Mucosa of descending colon (tissue), 3 donors: ENCODE measurements at regions not wholly inside any gene's neighbourhood (a gene's known extent, or its start where the extent isn't known, plus 50 kb on each side); places are given as distances from the start of the nearest gene placed in this dataset.

ENCODE experiments used
- ATAC-seq: fragments of 200-7000 bp; cut with Tn5 transposase; one replicate; pipeline ENCODE4 v1.9.1; 2020; ENCODE audit warnings: mild to moderate bottlenecking, moderate library complexity
- DNase-seq, 3 donors: peaks; one replicate each; pipeline ENCODE4 v3.0.0-alpha.2; 2020
- H3K36me3 ChIP-seq: fragments of 200-600 bp; one replicate; pipeline ENCODE4 v1.8.0; 2021; ENCODE audit warnings: low read depth, mild to moderate bottlenecking
- H3K4me1 ChIP-seq: fragments of 200-600 bp; one replicate; pipeline ENCODE4 v1.8.0; 2021; ENCODE audit warnings: low read depth, mild to moderate bottlenecking
- H3K4me3 ChIP-seq: fragments of 200-600 bp; one replicate; pipeline ENCODE4 v1.8.0; 2021; ENCODE audit warnings: mild to moderate bottlenecking
- H3K9me3 ChIP-seq: fragments of 200-600 bp; one replicate; pipeline ENCODE4 v1.8.0; 2021; ENCODE audit warnings: mild to moderate bottlenecking
- CTCF ChIP-seq: fragments of 200-600 bp; IDR thresholded peaks from one replicate; pipeline ENCODE4 v1.8.0; 2022; ENCODE audit warnings: antibody characterized with exemption, mild to moderate bottlenecking
- intact Hi-C, 2 donors: fragments of 100-400 bp; cut with DNase I in 1 of 2; cut with micrococcal nuclease in 1 of 2; formaldehyde crosslinking; loops; one replicate each; pipeline versions ENCODE4 v1.11.0 to v1.11.1; 2022; cut with DNase I, micrococcal nuclease
- donor health status: DM: no; HTN: no; CAD: no; lungs with moderate emphysema.
- donor health status: DM: no; HTN: no; CAD: no.
- donor health status: DM: no; HTN: yes; CAD: no.

GRCh38 chr6:113496166-113496565 is 361.0 kb upstream of the MARCKS start:
- no peak for ATAC-seq
- no peak for DNase-seq
- intact Hi-C loops = no loop called here
- no peaks in the 10 kb centered on the region for H3K36me3 ChIP-seq
- no peaks in the 10 kb centered on the region for H3K4me1 ChIP-seq
- TF ChIP-seq CTCF = no peak
- H3K4me3 ChIP-seq = no peak overlapping the region
- no peaks in the 10 kb centered on the region for H3K9me3 ChIP-seq

- no peak overlapping the region for H3K4me3 ChIP-seq
- intact Hi-C loops = no loop called here
- H3K36me3 ChIP-seq = no peaks in the 10 kb centered on the region
- ATAC-seq = no peak
- H3K4me1 ChIP-seq = no peaks in the 10 kb centered on the region
- no peak for TF ChIP-seq CTCF
- no peaks in the 10 kb centered on the region for H3K9me3 ChIP-seq
- DNase-seq = no peak
Measured at GRCh38 chr6:113500221-113500620, 356.9 kb upstream of the MARCKS start.

- ATAC-seq = no peak
Measured at GRCh38 chr6:113505084-113505699, 352.0 kb upstream of the MARCKS start.

GRCh38 chr6:113508249-113508648 is 348.9 kb upstream of the MARCKS start:
- DNase-seq (no peak), ATAC-seq (no peak)
- TF ChIP-seq CTCF = no peak
- Histone ChIP-seq H3K4me3 (no peak overlapping the region), H3K4me1 (no peaks in the 10 kb centered on the region), H3K36me3 (no peaks in the 10 kb centered on the region), H3K9me3 (no peaks in the 10 kb centered on the region)
- intact Hi-C loops = no loop called here

More at GRCh38 chr6:113505084-113505699, 352.0 kb upstream of the MARCKS start:
- DNase-seq = no peak
- TF ChIP-seq CTCF = no peak
- H3K36me3 ChIP-seq = no peaks in the 10 kb centered on the region
- intact Hi-C loops = no loop called here
- H3K4me3 ChIP-seq = no peak overlapping the region
- H3K4me1 ChIP-seq = no peaks in the 10 kb centered on the region
- no peaks in the 10 kb centered on the region for H3K9me3 ChIP-seq

DNA sequence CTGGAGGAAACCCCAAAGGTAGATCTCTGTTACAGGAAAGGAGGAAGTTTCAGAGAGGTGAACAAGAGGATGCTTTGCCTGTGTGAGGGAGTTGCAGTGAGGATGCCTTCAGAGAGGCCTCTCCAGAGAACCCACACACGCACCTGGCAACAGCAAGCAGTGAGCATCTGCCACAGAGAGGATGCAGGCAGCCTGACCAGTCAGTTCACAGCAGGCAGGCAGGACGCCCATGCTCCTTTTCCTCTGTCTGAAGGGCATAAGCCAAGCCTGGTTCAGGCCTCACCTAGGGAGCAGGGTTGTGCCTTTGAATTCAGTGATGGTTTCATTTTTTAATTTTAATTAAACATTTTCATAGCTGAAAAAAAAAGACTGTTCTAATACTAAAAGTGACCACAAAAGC is 346.0 kb upstream of the MARCKS start:
- Histone ChIP-seq H3K4me3 (no peak overlapping the region), H3K36me3 (no peaks in the 10 kb centered on the region), H3K4me1 (no peaks in the 10 kb centered on the region), H3K9me3 (no peaks in the 10 kb centered on the region)
- TF ChIP-seq CTCF = no peak
- DNase-seq (no peak), ATAC-seq (no peak)
- intact Hi-C loops = no loop called here

DNA sequence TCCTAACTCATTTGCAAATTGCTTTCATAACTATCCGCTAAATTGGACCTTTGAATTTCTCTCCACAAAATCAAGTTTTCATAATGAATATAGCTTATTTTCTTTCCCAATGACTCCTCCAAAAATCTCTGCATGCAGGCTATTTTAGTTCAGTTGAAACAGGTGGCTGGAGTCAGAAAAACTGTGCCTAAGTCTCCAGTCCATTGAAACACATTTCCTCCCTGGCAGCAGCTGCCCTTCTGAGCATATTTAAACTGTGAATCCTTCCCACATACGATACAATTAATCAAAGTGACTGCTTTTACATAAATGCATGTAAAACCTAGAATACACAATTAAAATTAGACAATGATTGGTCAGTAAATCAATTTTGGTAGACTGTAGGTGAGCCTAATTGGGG is 344.6 kb upstream of the MARCKS start:
- no peak for TF ChIP-seq CTCF
- Histone ChIP-seq H3K4me3 (no peak overlapping the region), H3K4me1 (no peaks in the 10 kb centered on the region), H3K36me3 (no peaks in the 10 kb centered on the region), H3K9me3 (no peaks in the 10 kb centered on the region)
- no peak for DNase-seq
- ATAC-seq = no peak
- intact Hi-C loops = no loop called here
